HG03558 (cell line): ENCODE measurements at regions not wholly inside any gene's neighbourhood (a gene's known extent, or its start where the extent isn't known, plus 50 kb on each side); places are given as distances from the start of the nearest gene placed in this dataset.

Experiments used
- ATAC-seq: cut with Tn5 transposase; IDR thresholded peaks from one replicate; pipeline ENCODE4 v1.9.1; 2021; ENCODE audit warnings: moderate number of reproducible peaks; ENCODE audit not compliant: unreplicated experiment; ENCODE audit errors: extremely low read depth

DNA sequence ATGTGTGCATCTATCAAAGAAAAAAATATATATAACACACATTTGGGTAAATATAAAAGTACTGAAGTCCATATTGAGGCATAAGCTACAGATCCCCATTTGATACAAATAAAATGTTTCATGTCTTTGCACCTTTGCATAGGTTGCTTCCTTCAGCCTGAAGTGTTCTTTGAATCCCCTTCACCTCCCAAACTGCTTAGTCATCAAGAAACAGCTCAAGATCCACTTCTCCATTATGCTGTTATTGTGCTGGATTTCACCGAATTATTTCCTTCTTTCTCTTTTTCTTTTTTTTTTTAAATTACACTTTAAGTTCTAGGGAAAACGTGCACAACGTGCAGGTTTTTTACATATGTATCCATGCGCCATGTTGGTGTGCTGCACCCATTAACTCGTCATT is 419.1 kb downstream of the ENC1 start:
- ATAC-seq, result no peak

- no peak for ATAC-seq
Measured at GRCh38 chr5:74216012-74216411, 424.5 kb downstream of the ENC1 start.

DNA sequence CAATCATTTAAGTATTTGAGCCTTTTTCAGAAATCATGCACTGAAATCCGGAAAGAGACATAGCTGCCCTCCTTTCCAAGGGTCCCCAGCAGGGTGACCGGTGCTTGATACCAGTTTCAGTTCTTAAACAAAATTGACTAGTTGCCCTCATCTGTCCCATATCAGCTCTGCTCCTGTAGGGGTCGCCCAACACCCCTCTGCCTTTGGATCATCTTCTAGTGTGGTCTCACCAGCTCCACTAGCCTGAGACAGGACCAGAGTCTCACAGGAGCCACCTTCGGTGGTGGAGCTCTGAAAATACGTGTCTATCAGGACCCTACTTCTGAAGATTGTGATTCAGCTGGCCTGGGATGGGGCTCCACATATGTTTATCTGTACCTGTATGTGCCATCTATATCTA is 428.2 kb downstream of the ENC1 start:
- ATAC-seq, result no peak

DNA sequence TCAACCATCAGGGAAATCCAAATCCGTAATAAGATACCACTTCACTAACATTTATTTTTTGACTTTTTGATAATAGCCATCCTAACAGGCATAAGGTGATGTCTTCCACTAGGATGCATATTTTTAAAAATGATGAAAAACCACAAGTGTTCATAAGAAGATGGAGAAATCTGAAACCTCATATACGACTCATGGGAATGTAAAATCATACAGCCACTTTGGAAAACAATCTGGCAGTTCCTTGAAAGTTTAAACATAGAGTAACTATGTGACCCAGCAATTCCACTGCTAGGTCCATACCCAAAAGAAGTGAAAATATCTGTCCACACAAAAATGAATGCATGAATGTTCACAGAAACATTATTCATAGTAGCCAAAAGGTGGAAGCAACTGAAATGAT is 431.0 kb downstream of the ENC1 start:
- no peak for ATAC-seq

- no peak for ATAC-seq
Measured at GRCh38 chr5:74206579-74207550, 433.7 kb downstream of the ENC1 start.

DNA sequence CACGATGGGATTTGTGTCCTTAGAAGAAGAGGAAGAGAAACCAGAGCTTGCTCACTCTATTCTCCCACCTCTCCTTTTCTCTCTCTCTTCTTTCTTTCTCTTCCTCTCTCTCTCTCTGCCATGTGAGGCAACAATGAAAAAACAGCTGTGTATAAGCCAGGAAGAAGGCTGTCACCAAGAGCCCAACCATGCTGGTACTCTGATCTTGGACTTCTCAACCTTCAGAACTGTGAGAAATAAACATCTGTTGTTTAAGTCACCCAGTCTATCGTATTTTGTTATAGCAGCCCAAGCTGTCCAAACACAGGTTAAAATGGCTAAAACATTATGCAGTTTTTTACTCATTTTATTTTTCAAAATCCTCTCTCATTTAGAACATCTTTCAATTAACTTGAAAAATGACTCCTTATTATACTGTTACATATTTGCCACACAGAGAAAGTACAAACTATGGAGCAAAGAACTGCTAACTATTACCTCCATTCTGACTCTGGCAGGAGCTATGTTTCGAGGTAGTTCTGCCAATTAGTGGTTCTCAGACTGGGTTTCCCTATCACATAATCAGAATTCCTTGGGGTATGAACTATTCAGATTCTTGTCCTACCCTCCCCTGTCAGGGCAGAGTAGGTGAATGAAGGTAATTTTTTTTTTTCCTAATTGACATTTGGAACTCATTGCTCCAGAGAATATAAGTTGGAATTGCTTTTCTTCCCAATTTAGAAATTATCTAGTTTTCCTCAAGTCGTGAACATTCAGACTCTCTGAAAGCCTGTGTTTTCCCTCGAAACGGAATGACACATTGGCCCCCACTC is 434.6 kb downstream of the ENC1 start:
- no peak for ATAC-seq

- peak; percentile 42 for ATAC-seq
Measured at GRCh38 chr5:74201334-74202081, 439.0 kb downstream of the ENC1 start.

GRCh38 chr5:74200560-74200959 is 440.0 kb downstream of the ENC1 start:
- ATAC-seq, result no peak

- ATAC-seq, result no peak
Measured at GRCh38 chr5:74199436-74200210, 440.9 kb downstream of the ENC1 start.

GRCh38 chr5:74199005-74199404 is 441.5 kb downstream of the ENC1 start:
- ATAC-seq, result no peak

DNA sequence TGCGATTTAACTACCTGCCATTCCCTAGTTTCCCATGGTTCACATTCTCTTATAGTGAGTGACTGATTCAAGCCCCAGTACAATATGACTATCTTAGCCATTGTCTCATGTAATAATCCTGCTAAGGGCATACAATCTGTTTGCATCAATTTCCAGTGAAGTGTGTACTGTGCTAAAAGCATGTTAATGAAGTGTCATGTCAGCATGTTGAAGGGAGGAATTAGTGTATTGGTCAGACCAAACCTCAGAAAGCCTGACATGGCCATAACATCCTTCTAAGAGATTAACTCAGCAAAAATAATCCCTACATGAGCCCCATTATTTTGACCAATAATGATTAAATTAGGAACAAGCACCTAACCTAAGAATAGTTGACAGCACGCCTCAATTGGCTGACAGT is 442.4 kb downstream of the ENC1 start:
- ATAC-seq, result no peak

DNA sequence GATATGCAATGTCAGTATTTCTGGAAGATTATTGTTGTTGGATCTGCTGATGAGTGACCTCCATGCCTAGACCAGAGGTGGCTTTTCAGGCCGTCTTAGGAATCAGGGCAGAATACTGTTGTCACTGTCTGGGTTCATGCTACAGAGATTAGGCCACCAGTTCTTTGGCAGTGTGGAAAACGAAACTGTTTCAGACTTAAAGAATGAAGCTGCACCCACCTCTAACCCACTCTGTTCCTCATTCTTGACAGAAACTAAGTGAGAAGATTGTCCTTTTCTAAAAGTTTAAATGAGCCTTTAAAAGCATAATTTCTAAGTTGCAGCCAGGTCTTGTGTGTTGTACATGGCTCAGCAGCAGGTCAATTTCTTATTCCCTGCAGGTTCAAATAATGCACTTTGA is 444.3 kb downstream of the ENC1 start:
- ATAC-seq, result no peak

DNA sequence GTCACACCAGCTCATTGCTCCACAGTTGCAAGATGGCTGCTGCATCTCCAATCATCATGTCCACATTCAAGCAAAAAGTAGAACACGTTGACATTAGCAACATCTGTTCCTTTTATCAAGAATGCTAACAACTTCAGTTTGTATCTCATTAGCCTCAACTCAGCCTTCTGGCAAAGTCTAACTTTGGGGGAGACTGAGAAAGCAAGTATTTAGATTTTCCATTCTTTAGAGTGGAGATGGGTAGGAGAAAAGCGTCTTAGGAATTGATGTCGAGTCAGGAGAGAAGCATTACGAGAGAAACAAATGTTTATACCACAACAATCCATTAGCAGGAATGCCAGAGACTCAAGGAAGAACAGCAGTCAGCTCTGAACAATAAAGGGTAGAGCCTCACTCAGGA is 446.3 kb downstream of the ENC1 start:
- no peak for ATAC-seq

- ATAC-seq, result no peak
Measured at GRCh38 chr5:74192606-74193299, 447.8 kb downstream of the ENC1 start.

DNA sequence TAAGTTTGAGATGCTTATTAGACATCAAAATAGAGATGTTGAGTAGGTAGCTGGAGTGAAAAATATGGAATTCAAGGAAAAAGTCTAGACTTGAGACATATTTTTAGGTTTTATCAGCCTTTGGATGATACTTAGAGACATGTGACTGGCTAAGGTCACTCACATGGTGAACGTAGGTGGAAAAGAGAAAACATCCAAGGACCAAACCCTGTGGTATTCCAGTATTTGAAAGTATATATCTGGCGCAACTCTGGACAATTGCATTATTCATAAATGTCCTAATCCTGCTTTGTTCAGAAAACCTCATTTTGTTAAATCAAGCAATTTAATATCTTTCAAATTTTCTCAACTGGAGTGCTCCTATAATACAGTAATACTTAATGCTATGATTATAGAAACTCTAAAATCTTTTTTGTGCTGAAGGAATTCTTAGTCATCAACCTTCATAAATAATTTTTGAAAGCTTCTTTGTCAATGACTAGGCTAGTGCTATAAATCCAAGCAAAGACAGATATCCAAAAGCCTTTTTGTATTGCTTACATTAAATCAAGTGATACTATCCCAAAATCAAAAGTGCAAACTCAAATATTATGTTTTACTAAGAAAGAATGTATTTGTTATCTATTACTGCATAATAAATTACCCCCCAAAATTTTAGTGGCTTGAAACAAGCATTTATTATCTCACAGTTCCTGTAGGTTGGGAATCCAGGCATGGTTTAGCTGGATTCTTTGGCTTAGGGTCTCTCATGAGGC is 452.0 kb downstream of the ENC1 start:
- no peak for ATAC-seq

DNA sequence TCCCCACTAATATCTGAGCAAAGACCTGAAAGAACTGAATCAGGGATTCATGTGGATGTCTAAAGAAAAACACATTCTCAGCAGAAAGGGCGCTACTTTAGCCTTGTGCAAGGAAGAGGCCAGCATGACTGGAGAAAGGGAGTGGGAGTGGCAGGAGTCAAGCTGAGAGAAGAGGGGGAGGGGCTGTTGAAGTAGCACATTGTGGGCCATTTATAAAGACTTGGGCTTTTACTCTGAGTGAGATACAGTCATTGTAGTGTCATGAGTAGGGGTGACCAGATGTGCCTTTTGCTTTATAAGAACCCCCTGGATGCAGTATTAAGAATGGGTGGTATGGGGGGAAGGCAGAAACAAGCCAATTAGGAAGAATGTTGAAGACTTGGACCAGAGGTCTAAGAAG is 452.8 kb downstream of the ENC1 start:
- no peak for ATAC-seq

DNA sequence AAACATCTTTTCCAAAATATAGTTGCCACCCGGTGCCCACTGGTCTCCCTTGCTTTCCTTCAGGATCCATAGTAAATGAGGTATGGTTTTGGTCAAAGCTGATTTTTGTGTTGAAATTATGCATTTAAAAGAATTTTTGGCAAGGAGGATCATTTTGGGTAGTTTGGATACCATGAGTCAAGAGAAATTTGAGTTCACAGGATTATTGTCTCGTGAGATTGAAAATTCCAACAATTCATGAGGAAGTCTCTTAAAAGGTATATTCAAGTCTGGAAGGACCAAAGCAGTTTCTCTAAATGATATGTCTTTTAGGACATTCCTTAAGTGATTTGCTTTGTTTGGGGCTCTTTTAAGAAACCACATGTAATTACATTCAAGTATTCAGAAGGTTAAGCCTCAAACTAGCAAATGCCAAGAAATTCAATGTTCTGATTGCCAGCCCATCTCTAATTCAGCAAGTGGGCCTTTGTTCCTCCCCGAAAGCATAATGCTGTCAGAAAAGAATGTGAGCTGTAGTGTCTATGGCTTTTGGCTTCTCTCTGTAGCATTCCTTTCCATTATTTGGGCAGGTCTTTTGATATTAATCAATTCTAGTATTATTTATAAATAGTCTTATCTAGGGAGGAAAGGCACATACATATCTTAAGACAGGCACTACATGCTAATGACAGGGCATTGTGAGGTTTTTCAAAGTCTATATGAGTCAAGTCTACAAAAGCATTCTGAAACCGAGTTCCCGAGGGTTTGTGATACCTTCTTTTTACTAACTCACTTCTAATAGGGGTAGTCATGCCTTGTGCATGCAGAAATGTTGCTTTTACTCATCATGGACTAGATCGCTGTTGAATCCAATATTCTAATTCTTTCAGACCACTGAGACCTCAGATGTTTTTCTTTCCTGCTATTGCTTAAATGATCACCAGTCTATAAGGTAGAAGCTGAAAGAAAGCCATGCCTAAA is 453.9 kb downstream of the ENC1 start:
- ATAC-seq, result no peak
